ENCODE measurements at regions not wholly inside any gene's neighbourhood (a gene's known extent, or its start where the extent isn't known, plus 50 kb on each side); places are given as distances from the start of the nearest gene placed in this dataset.
A peak's percentile ranks its signal among the peaks of the same experiment; 100 is the strongest.
"Not testable (repeated sequence)": the region's sequence is repeated elsewhere in the genome, so short reads cannot be mapped to it uniquely, and the experiment has no call there.

DNA sequence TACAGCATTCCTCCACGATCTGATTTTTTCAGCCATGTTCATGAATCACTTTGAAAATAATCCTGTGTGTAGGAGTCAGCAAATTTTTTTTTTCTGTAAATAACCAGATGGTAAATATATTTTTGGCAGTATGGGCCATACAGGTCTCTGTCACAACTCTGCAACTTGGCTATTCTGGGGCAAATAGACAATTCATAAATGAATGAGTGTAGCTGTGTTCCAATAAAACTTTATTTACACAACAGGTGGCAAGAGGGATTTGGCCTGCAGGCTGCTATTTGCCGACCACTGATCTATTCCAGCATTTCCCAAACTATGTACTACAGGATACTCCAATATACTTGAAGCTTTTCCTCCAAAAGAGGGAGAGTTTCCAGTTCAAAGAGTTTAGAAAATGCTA, 78.7 kb upstream of the SVIL start:
- DNase-seq = no peak

- DNase-seq = peak; percentile 89
These were observed 77.3 kb upstream of the SVIL start for GRCh38 chr10:29712108-29712507.

- no peak for DNase-seq
These were observed 75.4 kb upstream of the SVIL start for GRCh38 chr10:29710128-29710527.

DNA sequence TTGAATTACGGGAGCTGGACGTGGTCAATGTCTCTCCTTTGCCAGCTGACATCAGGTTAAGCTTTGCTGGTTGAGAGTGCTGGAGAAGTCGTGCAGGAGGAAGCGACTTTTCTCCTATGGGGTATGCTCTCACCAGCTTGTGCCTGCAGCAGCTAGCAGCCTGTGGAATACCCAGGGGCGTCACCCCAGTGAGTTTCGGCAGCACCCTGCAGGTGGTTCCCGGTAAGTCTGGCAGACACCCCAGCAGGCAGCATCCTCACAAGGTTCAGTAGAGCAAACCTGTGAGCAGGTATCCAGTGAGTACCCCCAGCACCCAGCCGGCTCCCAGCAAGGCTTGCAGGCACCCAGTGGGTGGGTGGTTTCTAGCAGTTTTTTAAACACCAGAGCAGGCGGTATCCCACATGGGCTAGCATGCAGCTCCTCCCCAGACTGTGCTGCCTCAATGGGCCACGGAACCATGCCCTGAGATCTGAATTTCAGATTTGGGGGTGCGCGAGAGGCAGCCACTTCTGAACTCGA, 74.8 kb upstream of the SVIL start:
- no peak for DNase-seq

- peak; percentile 33 for DNase-seq
These were observed 68.5 kb upstream of the SVIL start for GRCh38 chr10:29703271-29703670.

DNA sequence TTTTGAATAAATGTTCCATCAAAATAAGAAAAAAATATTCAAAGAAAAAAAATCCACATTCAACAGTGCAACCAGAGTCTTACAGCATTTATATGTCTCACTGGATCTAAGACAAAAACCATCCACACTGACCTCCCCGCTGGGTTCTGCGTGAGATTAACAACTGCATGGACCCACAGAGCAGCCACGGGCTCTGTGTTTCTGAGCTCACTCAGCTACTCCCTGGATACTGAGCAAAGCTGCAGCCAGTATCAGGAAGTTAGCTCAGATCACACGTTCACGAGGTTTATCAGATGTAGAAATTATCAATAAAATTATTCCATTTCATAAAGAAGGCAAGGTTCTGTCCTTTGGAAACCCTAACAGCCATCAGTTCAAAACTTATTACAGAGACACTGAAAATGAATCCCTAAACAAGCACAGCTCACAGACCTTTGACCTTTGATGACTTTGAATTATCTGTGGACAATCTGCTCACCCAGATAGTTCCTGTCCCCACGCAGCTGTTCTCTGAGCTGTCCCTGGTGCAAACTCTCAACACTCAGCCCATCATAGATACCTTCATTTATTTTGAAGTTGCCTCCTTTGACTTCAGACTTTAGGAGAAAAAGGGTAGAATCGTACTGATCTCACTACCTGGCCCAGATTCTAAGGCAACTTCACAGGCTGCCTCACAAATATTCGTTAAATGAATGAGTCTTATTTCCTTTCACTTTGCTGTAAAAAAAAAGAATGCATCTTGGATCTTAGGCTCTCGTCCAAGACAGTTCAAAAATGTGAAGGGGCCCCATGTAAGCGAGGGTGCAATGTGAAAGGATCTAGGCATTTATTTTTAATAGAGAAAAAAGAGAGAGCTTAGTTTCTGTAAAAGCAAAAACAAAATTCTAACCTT, 67.7 kb upstream of the SVIL start:
- no peak for DNase-seq

- DNase-seq = no peak
These were observed 66.5 kb upstream of the SVIL start for GRCh38 chr10:29701306-29701705.

DNA sequence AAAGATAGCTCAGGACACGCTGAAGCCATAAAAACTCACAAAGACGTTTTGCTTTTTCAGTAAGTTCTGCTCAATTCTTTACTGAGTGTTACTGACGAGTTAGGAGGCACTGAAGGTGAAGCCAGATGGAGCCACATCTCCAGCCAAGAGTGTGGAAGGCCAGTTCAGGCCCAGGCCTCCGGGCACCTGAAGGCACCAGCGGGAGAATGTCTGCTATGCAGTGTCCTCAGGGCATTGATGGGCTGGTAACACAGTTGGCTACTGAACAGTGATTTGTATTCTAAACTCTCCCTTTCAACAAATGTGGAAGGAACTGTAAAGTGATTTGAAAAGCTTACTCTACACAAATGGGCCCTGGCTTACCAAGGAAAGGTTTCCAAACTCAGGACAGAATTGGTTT, 64.8 kb upstream of the SVIL start:
- DNase-seq = no peak

DNA sequence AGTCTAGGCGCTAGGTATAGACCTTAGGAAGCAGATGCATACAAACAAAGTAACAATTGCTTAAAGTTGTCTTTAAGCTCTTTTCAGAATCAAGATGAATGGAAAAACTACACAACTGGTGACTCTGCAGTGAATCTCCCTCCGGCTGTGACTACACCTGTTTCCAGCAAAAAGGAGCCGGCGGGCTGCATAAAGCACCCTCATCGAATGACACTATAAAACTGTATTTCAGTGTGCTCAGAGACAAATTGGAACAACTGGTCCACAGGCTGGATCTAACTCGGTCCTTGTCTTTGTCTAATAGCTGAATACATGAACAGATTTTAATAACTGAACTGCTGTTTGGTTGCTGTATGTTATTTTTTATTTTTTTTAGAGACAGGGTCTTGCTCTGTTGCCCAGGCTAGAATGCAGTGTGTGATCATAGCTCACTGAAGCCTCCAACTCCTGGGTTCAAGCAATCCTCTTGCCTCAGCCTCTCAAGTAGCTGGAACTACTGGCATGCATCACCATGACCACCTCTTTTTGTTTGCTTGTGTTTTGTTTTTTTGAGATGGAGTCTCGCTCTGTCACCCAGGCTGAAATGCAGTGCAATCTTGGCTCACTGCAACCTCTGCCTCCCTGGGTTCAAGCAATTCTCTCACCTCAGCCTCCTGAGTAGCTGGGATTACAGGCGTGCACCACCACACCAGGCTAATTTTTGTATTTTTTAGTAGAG, 64.2 kb upstream of the SVIL start:
- DNase-seq = no peak

DNA sequence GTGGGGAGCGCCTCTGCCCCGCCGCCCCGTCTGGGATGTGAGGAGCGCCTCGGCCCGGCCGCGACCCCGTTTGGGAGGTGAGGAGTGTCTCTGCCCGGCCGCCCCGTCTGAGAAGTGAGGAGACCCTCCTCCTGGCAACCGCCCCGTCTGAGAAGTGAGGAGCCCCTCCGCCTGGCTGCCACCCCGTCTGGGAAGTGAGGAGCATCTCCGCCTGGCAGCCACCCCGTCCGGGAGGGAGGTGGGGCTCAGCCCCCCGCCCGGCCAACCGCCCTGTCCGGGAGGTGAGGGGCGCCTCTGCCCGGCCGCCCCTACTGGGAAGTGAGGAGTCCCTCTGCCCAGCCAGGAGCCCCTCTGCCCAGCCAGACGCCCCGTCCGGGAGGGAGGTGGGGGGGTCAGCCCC, 61.8 kb upstream of the SVIL start:
- DNase-seq = not testable (repeated sequence)

DNA sequence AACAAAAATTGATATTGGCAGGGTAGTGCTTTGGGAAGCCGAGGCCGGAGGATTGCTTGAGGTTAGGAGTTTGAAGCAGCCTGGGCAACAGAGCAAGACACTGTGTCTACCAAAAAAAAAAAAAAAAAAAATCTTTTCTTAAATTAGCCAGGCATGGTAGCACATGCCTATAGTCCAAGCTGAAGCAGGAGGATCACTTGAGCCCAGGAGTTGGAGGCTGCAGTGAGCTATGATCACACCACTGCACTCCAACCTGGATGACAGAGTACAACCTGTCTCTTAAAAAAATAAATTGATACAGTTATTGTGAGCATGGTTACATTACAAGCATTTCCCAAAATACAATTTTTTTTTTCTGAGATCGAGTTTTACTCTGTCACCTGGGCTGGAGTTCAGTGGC, 59.4 kb upstream of the SVIL start:
- DNase-seq = no peak

- no peak for DNase-seq
These were observed 57.4 kb upstream of the SVIL start for GRCh38 chr10:29692121-29692539.

DNA sequence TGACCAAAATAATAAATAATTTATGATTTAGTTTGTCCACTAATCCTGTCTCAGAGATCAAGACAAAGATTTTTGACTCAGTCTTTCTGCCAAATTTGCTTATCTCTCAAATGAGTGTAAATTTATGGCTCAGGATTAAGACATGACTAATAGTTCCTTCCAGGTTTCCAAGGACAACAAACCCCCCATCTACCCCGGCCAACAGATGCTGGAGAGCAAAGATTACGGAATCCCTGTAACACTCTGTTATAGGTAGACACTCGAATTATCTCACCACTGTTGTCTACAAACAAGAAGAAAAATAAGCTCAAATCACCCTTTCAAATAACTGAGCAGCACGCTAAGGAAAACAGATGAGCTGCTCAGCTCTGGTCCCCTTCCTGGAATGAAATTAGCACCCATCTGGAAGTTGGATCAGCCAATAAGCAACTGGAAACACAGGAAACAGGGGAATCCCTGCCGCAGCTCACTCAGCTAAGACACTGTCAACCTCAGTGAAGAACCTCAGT, 56.8 kb upstream of the SVIL start:
- DNase-seq = no peak

GRCh38 chr10:29689001-29689400, 54.2 kb upstream of the SVIL start:
- DNase-seq = no peak

- DNase-seq = no peak
These were observed 53.5 kb upstream of the SVIL start for GRCh38 chr10:29688230-29688661.

- no peak for DNase-seq
These were observed 52.8 kb upstream of the SVIL start for GRCh38 chr10:29687421-29688164.

DNA sequence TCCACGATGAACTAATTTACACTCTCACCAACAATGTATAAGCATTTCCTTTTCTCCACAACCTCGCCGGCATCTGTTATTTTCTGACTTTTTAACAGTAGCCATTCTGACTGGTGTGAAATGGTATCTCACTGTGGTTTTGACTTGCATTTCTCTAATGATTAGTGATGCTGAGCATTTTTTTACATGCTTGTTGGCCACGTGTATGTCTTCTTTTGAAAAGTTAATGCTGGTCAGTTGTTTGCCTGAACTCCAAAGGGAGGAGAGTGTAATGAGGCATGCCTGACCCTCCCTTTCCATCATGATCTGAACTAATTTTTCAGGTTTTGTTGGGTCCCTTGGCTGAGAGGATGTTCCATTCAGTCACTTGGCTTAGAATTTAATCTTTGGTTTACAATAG, 50.7 kb upstream of the SVIL start:
- no peak for DNase-seq

Data from SHP77 treated with DMSO at 0.1 percent for 48 hours (cell line).